ENCODE measurements at regions not wholly inside any gene's neighbourhood (a gene's known extent, or its start where the extent isn't known, plus 50 kb on each side); places are given as distances from the start of the nearest gene placed in this dataset.

- Histone ChIP-seq H3K27ac (no peak overlapping the region), H3K4me3 (no peak overlapping the region)
- no peak for TF ChIP-seq CTCF (IDR thresholded peaks at IDR 0.05)
- no peak for DNase-seq (ENCODE audit: low spot score)
Measured at GRCh38 chr20:22101606-22102005, 396.1 kb downstream of the PAX1 start.

DNA sequence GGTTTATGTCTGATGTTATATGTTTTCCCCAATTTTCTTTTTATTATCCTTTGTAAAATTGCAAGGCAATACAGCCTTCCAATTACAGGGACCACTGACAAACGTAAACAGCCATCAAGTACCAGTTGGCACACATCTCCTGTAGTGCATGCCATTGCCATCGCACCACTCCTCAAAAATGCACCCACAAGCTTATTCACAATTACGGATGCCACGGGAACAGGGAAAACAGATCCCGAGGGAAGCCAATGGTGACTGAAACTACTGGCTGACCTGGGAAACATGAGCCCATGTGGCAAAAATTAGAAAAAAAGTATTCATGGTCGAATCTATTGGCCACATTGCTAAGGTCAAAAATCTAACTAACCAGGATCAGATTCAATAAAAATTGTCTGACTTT, 395.2 kb downstream of the PAX1 start:
- Histone ChIP-seq H3K4me3 (no peak overlapping the region), H3K27ac (no peak overlapping the region)
- DNase-seq (ENCODE audit: low spot score) = no peak
- no peak for TF ChIP-seq CTCF (IDR thresholded peaks at IDR 0.05)

GRCh38 chr20:22099348-22099747, 393.9 kb downstream of the PAX1 start:
- Histone ChIP-seq H3K27ac (no peak overlapping the region), H3K4me3 (no peak overlapping the region)
- DNase-seq (ENCODE audit: low spot score) = no peak
- no peak for TF ChIP-seq CTCF (IDR thresholded peaks at IDR 0.05)

DNA sequence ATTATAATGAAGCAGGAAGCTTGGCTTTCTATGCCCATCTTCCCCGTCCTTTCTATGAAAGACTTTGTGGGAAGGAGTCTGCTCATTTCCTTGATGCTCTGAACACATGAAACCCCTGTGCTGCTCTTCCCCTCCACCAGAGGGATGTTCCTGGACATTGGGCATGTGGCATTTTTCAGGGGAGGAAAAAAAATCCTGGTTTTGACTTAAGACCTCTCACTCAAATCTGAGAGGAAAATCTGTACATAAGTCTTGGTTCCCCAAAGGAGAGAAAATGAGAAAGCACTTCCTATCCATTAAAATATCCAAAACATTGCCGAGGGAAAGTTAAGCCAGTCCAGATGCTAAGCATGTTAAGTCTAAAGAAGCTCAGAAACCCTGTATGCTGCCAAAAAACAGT, 393.0 kb downstream of the PAX1 start:
- Histone ChIP-seq H3K27ac (no peak overlapping the region), H3K4me3 (no peak overlapping the region)
- no peak for TF ChIP-seq CTCF (IDR thresholded peaks at IDR 0.05)
- DNase-seq (ENCODE audit: low spot score) = no peak

GRCh38 chr20:22093122-22093521, 387.7 kb downstream of the PAX1 start:
- no peak overlapping the region for H3K27ac ChIP-seq
- H3K4me3 ChIP-seq = no peak overlapping the region
- no peak for TF ChIP-seq CTCF (IDR thresholded peaks at IDR 0.05)
- no peak for DNase-seq (ENCODE audit: low spot score)

GRCh38 chr20:22088882-22089281, 383.4 kb downstream of the PAX1 start:
- Histone ChIP-seq H3K27ac (no peak overlapping the region), H3K4me3 (no peak overlapping the region)
- DNase-seq (ENCODE audit: low spot score) = no peak
- no peak for TF ChIP-seq CTCF (IDR thresholded peaks at IDR 0.05)

DNA sequence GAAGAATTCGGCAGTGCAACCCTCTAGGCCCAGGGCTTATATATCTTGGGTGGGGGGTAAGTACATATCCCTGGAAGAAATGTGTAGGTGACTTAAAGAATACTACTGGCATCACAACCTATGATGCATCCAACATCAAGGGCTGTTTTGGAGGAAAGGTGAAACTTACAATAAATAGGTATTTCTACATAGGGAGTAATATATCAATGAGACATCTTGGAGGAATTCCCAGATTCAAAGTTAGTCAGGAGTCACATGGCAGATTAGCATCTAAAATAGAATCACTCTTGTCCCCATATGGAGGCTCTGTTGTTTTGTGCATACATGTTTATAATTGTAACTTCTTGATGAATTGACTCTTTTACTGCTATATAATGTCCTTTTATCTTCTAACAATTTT, 375.5 kb downstream of the PAX1 start:
- no peak overlapping the region for H3K4me3 ChIP-seq
- DNase-seq (ENCODE audit: low spot score) = no peak

More for the DNA sequence above, 375.5 kb downstream of the PAX1 start:
- TF ChIP-seq CTCF (IDR thresholded peaks at IDR 0.05) = no peak
- no peak overlapping the region for H3K27ac ChIP-seq

All from coronary artery (tissue), 2 donors.